A204.1 (cell line): ENCODE measurements at regions not wholly inside any gene's neighbourhood (a gene's known extent, or its start where the extent isn't known, plus 50 kb on each side); places are given as distances from the start of the nearest gene placed in this dataset.
"Not testable (repeated sequence)": the region's sequence is repeated elsewhere in the genome, so short reads cannot be mapped to it uniquely, and the experiment has no call there.

ENCODE experiments used
- FAIRE-seq: peaks from 2 replicates; lab custom pipeline; 2012; peaks lifted over from hg19 to GRCh38; lab: Jason Lieb, UNC

DNA sequence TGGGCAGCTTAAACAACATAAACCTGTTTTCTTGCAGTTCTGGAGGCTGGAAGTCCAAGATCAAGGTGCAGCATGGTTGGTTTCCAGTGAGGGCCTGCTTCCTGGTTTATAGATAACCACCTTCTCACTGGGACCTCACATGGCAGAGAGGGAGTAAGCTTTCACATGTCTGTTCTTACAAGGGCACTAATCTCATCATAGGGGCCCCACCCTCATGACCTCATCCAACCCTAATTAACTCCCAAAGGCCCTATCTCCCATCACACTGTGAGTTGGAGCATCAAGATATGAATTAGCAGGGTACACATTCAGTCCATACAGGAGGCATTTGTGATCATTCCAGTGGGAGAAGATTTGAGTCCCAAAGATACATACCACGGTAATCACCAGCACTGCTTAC, 50.5 kb upstream of the GRIN2A start:
- no peak for FAIRE-seq

DNA sequence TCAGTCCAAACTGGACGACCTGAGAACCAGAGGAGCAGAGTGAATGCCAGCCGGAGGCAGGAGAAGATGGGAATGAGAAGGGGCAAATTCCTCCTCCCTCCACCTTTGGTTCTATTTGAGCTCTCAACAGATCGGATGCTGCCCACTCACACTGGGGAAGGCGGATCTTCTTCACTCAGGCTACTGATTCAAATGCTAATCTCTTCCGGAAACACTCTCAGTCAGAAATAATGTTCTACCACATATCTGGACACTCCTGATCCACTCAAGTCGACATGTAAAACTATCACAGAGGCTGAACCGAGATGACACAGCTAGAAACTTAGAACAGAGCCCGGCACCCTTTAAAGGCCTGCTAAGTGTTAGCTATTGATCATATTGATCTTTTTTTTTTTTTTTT, 57.4 kb upstream of the GRIN2A start:
- FAIRE-seq = no peak

DNA sequence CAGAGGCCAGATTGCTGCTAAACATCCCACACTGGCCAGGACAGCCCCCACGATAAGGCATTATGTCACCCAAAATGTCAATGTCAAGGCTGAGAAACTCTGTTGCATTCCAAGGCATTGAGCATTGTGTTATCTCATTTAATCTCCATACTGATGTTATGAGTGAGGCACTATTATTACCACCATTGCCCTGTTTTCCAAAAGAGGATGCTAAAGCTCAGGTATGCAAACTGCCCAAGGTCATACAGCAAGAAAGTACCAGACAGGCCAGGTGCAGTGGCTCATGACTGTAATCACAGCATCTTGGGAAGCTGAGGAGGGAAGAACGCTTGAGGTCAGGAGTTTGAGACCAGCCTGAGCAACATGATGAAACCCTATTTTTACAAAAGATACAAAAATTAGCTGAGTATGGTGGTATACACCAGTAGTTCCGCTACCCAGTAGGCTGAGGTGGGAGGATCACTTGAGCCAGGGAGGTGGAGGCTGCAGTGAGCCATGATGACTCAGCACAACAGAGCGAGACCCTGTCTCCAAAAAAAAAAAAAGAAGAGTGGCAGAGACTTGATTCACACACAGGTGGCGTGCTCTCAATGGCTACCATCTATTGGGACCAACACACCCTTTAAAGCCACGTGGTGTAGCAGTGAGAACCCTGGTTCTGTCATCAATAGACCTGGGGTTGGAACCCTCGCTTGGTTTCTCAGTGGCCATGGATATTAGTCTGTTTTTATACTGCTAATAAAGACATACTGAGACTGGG, 58.8 kb upstream of the GRIN2A start:
- FAIRE-seq = no peak

DNA sequence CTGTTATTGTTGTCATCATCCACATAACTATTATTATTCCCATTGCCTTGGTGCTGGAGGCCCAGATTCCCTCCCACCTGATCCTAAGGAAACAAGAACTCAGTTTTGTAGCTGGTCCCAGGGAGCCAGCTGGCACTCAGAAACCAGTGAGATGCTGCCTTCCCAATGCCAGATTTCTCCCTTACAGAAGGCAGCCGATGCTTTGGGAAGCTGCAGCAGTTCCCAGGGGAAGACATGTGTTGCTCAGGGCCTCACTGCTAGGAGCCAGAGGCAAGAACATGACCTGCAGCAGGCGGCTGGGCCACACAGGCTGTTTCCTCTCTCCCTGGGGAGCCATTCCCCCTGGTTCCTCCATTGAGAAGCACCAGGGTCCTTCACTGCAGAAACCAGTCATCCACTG, 59.9 kb upstream of the GRIN2A start:
- FAIRE-seq = no peak

DNA sequence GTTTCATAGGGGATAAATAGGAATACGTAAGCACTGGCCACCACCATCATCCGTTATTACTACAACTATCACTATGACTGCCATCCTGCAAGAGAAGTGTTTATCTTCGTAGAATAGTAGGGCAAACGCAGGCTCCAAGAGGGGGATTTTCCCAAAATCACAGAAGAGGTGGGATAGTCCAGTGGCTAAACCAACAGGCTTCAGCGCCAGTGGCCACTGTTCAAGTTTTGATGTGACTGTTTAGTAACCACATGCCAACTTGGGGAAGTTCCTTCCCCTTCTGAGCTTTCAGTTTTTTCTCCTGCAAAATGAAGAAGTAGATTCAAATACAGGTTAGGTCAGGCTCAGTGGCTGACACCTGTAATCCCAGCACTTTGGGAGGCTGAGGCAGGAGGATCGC, 60.7 kb upstream of the GRIN2A start:
- no peak for FAIRE-seq

DNA sequence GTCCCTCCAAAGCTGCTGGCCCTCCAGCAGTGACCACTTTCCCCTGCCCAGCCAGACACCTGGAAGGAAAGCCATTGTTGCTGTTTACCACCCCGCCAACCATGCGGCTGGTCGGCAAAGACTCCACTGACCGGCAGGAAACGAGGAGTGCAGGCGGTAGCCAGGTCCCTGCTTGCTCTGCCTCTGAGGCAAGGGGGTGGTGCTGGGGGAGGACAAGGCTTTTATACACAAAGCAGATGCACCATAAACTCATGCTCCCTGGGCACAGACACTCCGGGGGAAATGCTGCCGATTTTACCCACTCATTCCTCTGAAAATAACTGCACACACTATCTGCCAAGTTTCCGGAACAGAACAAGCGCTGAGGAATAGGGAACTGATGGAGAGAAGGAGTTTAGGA, 62.8 kb upstream of the GRIN2A start:
- FAIRE-seq = no peak

DNA sequence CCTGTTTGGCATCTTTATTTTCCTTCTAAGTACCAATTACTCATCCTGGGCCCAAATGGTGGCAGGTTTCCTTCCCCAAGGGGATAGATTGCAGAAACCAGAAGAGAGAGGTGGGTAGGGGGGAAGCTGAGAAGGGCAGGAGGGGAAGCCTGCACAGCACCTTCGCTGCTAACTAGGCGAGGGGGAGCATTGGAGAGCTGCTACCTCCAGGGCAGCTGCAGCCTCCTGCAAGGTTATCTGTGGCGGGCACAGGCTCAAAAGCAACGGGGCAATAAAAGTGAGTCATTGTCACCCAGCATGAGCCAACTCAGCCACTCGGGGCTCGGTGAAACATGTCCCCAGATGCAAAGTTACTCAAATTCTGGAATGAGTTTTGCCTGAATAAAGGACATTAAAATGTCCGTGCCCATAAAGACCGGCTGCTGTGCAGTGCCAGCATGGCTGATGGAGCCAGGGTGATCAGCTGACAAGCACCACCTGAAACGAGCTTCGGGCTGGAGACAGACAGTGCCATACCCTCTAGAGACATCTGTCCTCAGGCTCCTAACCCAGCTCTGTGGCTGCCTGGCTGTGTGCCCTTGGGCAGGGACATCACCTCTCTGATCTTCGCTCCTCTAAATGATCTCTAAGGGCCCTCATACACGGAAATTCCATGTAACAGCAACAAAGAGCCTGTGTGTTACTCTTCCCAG, 68.1 kb upstream of the GRIN2A start:
- no peak for FAIRE-seq

DNA sequence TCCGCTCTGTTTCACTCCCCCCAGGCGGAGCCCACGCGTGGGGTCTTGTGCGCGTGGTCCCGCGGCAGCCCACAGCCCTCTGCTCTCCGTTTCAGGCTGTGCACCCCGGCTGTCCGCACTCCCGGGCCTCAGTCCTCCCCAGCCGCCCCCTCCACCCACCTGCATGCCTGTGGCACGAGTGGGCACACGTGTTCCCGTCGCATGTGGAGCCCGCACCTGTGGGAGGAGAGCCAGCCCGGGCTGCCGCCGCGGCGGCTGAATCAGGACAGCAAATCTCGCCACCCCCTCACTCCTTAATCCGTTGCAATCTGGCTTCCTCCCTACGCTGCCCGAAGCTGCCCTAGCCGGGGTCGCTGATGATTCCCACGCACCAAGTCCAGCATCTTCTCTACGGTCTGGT, 69.9 kb upstream of the GRIN2A start:
- no peak for FAIRE-seq

DNA sequence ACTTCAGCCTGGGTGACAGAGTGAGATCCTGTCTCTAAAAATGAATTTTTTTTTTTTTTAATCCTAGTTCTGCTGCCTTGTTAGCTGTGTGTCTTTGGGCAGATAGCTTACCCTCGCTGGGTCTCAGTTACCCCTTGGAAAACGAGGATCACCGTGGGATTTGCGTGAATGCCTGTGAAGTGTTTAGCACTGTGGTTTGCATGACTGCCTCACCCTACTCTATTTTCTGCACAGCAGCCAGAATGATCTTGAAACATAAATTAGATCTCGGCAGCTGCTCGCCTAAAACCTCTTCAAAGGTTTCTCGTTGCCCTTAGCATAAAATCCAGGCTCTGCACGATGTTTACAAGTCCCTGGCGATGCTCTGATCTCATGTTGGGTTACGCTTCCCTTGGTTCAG, 71.2 kb upstream of the GRIN2A start:
- no peak for FAIRE-seq

DNA sequence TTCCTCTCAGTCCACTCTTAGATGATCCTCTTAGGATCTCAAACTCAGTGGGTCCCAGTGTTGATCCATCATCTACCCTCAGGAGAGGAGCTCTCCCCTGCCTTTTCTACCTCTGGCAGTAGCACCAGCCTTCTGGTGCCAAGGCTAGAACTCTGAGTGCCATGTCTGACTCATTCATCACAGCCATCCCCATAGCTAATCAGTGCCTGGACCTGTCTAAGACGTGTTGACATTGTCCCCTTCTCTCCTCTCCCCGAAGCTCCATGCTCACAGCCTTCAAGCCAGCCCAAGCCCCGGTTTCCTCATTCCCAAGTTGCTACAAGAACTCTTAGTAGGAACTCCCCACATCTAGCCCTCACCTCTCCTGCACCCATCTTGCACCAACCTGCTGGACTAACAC, 73.5 kb upstream of the GRIN2A start:
- no peak for FAIRE-seq

DNA sequence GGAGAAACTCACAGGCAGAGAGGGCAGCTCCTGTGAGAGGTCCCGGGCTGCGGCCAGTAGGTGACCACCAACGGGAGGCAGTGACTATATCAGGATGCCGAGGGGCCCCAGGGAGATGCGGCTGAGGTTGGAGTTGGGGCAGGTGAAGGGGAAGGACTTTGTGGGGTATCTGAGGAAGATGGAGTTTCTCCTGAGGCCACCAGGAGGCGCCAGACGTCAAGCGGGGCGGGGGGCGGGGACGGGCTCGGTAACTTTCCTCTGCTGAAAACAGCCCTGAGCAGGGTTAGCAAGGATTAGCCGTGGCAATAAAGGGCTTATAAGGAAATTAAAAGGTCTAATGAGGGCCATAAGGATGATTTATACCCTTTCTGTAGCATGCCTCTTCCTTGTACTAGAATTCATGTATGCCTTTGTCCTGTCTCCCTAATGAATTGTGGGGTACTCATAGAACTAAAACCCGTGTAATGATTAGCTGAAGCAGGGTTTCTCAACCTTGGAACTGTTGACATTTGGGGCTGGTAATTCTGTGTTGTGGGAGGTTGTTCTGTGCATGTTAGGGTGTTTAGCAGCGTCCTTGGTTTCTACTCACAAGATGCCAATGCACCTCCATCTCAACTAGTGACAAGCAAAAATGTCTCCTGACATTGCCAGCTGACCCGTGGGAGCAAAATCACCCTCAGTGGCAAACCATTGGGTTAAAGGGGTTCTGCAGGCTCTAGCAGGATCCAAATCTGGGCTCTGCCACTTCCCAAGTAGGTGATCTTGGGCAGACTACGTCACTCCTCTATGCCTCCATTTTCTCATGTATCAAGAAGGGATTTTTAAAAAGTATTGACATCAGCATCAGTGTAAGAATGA, 74.8 kb upstream of the GRIN2A start:
- FAIRE-seq = no peak

DNA sequence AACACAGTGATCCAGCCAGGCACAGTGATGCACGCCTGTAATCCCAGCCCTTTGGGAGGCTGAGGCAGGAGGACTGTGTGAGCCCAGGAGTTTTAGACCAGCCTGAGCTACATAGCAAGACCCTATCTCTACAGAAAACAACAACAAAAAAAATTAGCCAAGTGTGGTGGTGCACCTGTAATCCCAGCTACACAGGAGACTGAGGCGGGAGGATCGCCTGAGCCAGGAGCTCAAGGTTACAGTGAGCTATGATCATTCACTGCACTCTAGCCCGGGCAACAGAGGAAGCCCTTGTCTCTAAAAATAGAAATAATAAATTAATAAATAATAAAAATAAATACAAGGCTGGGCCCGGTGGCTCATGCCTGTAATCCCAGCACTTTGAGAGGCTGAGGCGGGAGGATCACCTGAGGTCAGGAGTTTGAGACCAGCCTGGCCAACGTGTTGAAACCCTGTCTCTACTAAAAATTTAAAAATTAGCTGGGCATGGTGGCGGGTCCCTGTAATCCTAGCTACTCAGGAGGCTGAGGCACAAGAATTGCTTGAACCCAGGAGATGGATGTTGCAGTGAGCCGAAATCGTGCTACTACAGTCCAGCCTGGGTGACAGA, 75.5 kb upstream of the GRIN2A start:
- FAIRE-seq = not testable (repeated sequence)

DNA sequence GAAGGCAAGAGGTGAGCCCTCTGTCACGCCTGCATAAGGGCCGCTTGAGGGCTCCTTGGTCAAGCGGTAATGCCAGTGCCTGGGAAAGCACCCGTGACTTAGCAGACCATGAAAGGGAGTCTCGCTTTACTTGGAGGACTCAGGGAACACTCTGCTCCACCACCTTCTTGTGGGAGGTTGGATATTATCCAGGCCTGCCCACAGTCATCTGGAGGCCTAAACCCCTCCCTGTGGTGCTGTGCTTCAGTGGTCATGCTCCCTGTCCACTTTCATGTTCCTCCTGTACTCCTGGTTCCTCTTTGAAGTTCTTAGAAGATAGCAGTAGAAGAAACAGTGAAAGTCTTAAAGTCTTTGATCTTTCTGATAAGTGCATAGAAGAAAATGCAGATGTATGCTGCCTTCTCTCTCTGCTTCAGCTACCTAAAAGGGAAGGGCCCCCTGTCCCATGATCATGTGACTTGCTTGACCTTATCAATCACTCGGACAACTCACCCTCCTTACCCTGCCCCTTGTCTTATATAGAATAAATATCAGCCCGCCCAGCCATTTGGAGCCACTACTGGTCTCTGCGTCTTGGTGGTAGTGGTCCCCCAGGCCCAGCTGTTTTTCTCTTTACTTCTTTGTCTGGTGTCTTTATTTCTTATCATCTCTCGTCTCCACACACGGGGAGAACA, 76.8 kb upstream of the GRIN2A start:
- FAIRE-seq = not testable (repeated sequence)

DNA sequence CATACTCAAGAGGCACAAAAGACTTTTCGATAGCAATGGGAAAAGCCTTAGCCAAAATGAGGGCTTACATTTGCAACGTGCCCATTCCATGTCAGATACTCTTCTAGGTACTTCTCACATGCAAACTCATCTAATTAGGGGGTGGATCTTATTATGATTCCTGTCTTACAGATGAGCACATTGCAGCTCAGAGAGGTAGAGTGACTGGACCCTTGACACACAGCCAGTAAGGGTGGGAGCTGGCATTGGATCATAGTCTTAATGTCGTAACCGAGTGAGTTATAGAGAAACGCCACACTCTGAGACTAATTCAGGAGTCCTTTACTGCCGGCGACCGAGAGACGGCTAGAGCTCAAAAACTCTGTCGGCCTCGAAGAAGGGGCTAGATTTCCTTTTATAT, 78.8 kb upstream of the GRIN2A start:
- no peak for FAIRE-seq

DNA sequence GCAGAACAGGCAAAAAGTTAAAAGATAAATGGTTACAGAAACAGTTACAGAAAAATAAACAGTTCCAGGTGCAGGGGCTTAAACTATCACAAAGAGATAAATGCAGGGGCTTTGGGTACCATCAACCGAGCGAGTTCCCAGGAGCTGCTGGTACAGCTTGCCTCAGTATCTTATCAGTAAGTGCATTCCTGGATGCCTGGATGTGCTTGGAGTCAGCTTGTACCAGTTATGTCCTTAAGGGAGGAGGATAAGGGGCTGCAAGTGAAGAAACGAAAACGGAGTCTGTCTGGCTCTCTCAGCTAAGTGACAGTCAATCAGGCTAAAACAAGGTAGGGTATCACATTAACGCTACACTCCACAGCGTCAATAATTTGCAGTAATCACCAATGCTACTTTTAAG, 79.3 kb upstream of the GRIN2A start:
- FAIRE-seq = not testable (repeated sequence)

DNA sequence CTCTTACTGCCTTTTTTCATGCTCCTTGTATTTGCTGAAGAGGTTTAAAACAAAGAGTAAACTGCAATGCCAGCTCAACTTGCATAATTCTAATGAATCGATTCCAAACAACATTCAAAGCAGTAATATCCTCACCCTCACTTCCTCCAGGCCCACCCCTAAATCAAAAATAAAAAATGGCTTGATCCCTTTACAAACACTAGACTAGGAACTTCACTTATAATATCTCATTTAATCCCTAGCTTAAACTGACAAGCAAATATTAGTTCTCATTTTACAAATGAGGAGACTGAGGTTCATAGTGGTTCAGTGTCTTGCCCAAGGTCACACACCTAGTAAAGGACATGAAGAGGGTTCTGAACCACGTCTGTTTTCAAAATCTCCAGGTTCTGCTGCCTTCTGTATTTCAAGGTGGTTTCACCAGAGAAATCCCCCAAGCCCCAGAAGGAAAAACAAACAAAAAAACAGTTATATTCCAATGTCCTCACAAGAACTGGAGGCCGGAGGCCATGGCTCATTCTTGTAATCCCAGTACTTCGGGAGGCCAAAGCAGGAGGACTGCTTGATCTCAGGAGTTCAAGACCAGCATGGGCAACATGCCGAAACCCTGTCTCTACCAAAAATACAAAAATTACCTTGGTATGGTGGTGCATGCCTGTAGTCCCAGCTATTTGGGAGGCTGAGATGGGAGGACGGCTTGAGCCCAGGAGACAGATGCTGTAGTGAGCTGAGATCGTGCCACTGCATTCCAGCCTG, 80.3 kb upstream of the GRIN2A start:
- no peak for FAIRE-seq

DNA sequence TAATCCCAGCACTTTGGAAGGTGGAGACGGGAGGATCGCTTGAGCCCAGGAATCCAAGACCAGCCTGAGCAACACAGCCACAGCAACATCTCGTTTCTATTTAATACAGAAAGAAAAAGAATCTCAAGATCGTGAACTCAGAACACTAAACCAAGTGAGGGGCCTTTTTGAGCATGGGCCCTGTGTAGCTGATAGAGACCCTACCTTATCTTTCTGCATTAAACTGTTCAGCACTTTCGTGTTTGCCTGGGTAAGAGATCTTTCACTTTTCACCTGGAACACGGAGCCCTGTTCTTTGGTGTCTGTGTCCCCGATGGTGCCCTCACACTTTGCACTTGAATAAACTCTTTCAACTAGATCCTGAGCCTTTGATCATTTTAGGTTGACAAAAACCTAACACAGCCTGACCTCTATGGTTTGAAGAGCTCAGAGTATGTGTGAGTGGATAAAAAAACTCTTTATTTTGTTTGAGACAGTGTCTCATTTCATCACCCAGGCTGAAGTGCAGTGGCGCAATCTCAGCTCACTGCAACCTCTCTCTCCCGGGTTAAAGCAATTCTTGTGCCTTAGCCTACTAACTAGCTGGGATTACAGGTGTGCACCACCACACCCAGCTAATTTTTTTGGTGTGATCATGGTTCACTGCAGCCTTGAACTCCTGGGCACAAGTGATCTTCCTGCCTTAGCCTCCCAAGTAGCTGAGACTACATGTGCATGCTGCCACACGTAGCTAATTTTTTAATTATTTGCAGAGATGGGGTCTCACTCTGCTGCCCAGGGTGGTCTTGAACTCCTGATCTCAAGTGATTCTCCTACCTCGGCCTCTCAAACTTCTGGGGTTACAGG, 83.8 kb upstream of the GRIN2A start:
- FAIRE-seq = no peak

DNA sequence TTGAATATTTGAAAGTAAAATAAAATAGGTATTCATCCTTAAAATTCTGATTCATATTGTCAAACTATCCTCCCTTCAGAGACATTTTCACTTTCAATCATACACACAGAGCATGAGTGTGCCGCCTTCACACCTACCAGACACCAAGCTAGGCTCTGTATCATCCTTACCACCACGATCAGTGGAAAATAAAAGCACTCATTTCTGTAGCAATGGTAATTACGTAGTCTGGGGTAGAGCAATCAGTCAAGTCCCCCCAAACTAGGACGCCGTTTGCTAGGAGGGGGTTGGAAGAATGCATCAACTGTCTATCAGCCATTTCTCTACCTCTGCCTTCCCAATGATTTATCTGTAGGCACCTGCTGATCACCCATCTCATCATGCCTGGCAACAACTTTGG, 84.6 kb upstream of the GRIN2A start:
- FAIRE-seq = no peak

DNA sequence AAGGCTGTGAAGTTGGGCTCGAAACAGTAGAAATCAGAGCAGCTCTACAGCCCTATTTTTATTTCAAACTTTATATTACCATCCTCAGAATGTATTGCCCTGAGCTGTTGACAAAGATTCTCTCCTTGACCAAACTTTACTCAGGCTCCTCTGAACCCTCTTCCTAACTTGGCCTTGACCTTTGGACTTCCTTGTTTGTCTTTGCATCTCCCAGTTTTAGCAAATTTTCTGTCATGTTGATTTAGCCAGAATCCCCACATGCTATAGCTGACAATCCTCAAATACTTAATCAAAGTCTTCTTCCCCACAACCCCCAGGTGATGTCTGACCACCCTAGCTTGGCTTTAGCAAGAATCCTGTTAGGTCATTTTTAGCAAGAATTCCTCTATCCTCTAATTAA, 87.4 kb upstream of the GRIN2A start:
- FAIRE-seq = no peak

DNA sequence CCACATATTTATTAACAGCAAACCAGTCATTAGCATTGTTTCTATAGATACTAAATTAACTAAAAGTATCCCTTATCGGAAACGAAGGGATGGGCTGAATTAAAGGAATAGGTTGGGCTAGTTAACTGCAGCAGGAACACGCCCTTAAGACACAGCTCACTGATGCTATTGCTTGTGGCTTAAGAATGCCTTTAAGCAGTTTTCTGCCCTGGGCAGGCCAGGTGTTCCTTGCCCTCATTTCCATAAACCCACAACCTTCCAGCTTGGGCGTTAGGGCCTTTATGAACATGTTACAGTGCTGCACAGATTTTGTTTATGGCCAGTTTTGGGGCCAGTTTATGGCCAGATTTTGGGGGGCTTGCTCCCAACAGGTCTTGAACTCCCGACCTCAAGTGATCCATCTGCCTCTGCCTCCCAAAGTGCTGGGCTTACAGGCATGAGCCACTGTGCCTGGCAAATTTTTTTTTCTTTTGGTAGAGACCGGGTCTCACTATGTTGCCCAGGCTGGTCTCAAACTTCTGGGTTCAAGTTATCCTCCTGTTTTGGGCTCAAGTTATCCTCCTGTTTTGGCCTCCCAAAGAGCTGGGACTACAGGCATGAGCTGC, 90.1 kb upstream of the GRIN2A start:
- FAIRE-seq = not testable (repeated sequence)
